Activated CD8-positive, alpha-beta T cell treated with anti-CD3 and anti-CD28 coated beads for 36 hours (primary cell): ENCODE measurements at regions not wholly inside any gene's neighbourhood (a gene's known extent, or its start where the extent isn't known, plus 50 kb on each side); places are given as distances from the start of the nearest gene placed in this dataset.

ENCODE experiments used
- ATAC-seq: fragments of 200-7000 bp; cut with Tn5 transposase; one replicate; pipeline ENCODE4 v1.10.0; 2021; ENCODE audit warnings: mild to moderate bottlenecking, moderate library complexity
- CTCF ChIA-PET: fragments of 350-600 bp; sonication (Branson Sonifier 250); formaldehyde crosslinking; loops from one replicate; lab custom pipeline; 2021; ENCODE audit warnings: antibody characterized with exemption; lab: Charles Lee
- POLR2A ChIA-PET: fragments of 350-600 bp; sonication (Branson Sonifier 250); formaldehyde crosslinking; loops from one replicate; lab custom pipeline; 2021; ENCODE audit warnings: antibody characterized with exemption; lab: Charles Lee
- DNase-seq: peaks from one replicate; pipeline ENCODE4 v3.0.0-alpha.2; 2020
- H3K27ac Mint-ChIP-seq: one replicate; pipeline ENCODE4 v1.8.0; 2021; ENCODE audit warnings: mild to moderate bottlenecking, mixed read lengths
- H3K27me3 Mint-ChIP-seq: one replicate; pipeline ENCODE4 v1.8.0; 2021; ENCODE audit warnings: mixed read lengths
- H3K36me3 Mint-ChIP-seq: one replicate; pipeline ENCODE4 v1.8.0; 2021; ENCODE audit warnings: low read depth, mixed read lengths
- H3K4me1 Mint-ChIP-seq: one replicate; pipeline ENCODE4 v1.8.0; 2021; ENCODE audit warnings: low read depth, mixed read lengths
- H3K4me3 Mint-ChIP-seq: one replicate; pipeline ENCODE4 v1.8.0; 2021; ENCODE audit warnings: mild to moderate bottlenecking, moderate library complexity, mixed read lengths
- H3K9me3 Mint-ChIP-seq: one replicate; pipeline ENCODE4 v1.8.0; 2021; ENCODE audit warnings: mixed read lengths
- CTCF ChIP-seq: fragments of 200-600 bp; IDR thresholded peaks from one replicate; pipeline ENCODE4 v1.8.0; 2022; ENCODE audit warnings: antibody characterized with exemption, mild to moderate bottlenecking
- intact Hi-C: fragments of 100-400 bp; cut with micrococcal nuclease; formaldehyde crosslinking; loops from one replicate; pipeline ENCODE4 v1.10.0; 2022

- POLR2A ChIA-PET, result no interaction called here
Observed at GRCh38 chr6:164109770-164110140, 695.2 kb downstream of the QKI start.

GRCh38 chr6:164108869-164109769 is 694.6 kb downstream of the QKI start:
- H3K9me3 Mint-ChIP-seq, result no peaks in the 10 kb centered on the region
- intact Hi-C loops, result no loop called here
- ATAC-seq (no peak), DNase-seq (no peak)
- no peak overlapping the region for H3K4me3 Mint-ChIP-seq
- no peak for TF ChIP-seq CTCF
- H3K27me3 Mint-ChIP-seq, result peaks cover 13% of the 10 kb centered on the region
- no peaks in the 10 kb centered on the region for H3K4me1 Mint-ChIP-seq
- H3K27ac Mint-ChIP-seq, result no peak overlapping the region
- ChIA-PET CTCF (no interaction called here), POLR2A (no interaction called here)
- H3K36me3 Mint-ChIP-seq, result no peaks in the 10 kb centered on the region

More at GRCh38 chr6:164109770-164110140, 695.2 kb downstream of the QKI start:
- ATAC-seq (no peak), DNase-seq (peak; percentile 7)
- H3K27me3 Mint-ChIP-seq, result peaks cover 13% of the 10 kb centered on the region
- no peaks in the 10 kb centered on the region for H3K9me3 Mint-ChIP-seq
- CTCF ChIA-PET, result interaction anchor here (1.0 kb wide), 1 partner anchor 9 kb away, joined by 3 read pairs; no protein-coding TSS in a partner anchor
- H3K27ac Mint-ChIP-seq, result no peak overlapping the region
- intact Hi-C loops, result no loop called here
- H3K36me3 Mint-ChIP-seq, result no peaks in the 10 kb centered on the region
- H3K4me1 Mint-ChIP-seq, result no peaks in the 10 kb centered on the region
- no peak overlapping the region for H3K4me3 Mint-ChIP-seq
- TF ChIP-seq CTCF, result peak; percentile 20

GRCh38 chr6:164108092-164108491 is 693.6 kb downstream of the QKI start:
- ChIA-PET POLR2A (no interaction called here), CTCF (interaction anchor here (0.7 kb wide), 1 partner anchor 820 kb away, joined by 4 read pairs; no protein-coding TSS in a partner anchor)
- H3K27me3 Mint-ChIP-seq, result peaks cover 13% of the 10 kb centered on the region
- no peak overlapping the region for H3K4me3 Mint-ChIP-seq
- H3K4me1 Mint-ChIP-seq, result no peaks in the 10 kb centered on the region
- no peaks in the 10 kb centered on the region for H3K9me3 Mint-ChIP-seq
- intact Hi-C loops, result no loop called here
- DNase-seq (no peak), ATAC-seq (no peak)
- no peak overlapping the region for H3K27ac Mint-ChIP-seq
- H3K36me3 Mint-ChIP-seq, result no peaks in the 10 kb centered on the region
- TF ChIP-seq CTCF, result no peak

- no peaks in the 10 kb centered on the region for H3K9me3 Mint-ChIP-seq
- no peak overlapping the region for H3K27ac Mint-ChIP-seq
- ATAC-seq (no peak), DNase-seq (no peak)
- no peak for TF ChIP-seq CTCF
- ChIA-PET POLR2A (no interaction called here), CTCF (interaction anchor here (0.7 kb wide), 1 partner anchor 820 kb away, joined by 4 read pairs; no protein-coding TSS in a partner anchor)
- peaks cover 13% of the 10 kb centered on the region for H3K27me3 Mint-ChIP-seq
- no peak overlapping the region for H3K4me3 Mint-ChIP-seq
- H3K4me1 Mint-ChIP-seq, result no peaks in the 10 kb centered on the region
- H3K36me3 Mint-ChIP-seq, result no peaks in the 10 kb centered on the region
- intact Hi-C loops, result no loop called here
Observed at GRCh38 chr6:164107297-164107995, 692.9 kb downstream of the QKI start.

- Mint-ChIP-seq H3K36me3 (no peaks in the 10 kb centered on the region), H3K4me3 (no peak overlapping the region), H3K4me1 (no peaks in the 10 kb centered on the region), H3K9me3 (no peaks in the 10 kb centered on the region), H3K27ac (no peak overlapping the region), H3K27me3 (peaks cover 14% of the 10 kb centered on the region)
- peak; percentile 19 for DNase-seq
- POLR2A ChIA-PET, result no interaction called here
- no peak for TF ChIP-seq CTCF
- CTCF ChIA-PET, result no interaction called here
- ATAC-seq, result no peak
- intact Hi-C loops, result no loop called here
Observed at GRCh38 chr6:164106345-164106769, 691.8 kb downstream of the QKI start.
